ENCODE measurements at regions not wholly inside any gene's neighbourhood (a gene's known extent, or its start where the extent isn't known, plus 50 kb on each side); places are given as distances from the start of the nearest gene placed in this dataset.

- Histone ChIP-seq H3K56ac (ENCODE audit: extremely low read depth, insufficient read depth, low read length) (no peak overlapping the region), H3K27me3 (ENCODE audit: control insufficient read depth, insufficient read depth, low read length) (no peaks in the 10 kb centered on the region), H2AK5ac (ENCODE audit: low read depth, low read length) (no peak overlapping the region), H3K36me3 (ENCODE audit: control insufficient read depth, insufficient read depth, low read length) (no peaks in the 10 kb centered on the region), H2BK15ac (ENCODE audit: low read depth, low read length) (no peak overlapping the region), H4K5ac (ENCODE audit: low read depth, low read length) (no peak overlapping the region), H3K79me1 (ENCODE audit: low read depth in 1 of 2, low read length in 2 of 2) (no peaks in the 10 kb centered on the region), H3K9me1 (ENCODE audit: insufficient read depth, low read length) (no peaks in the 10 kb centered on the region), H2AFZ (replicated peaks; ENCODE audit: low read length, poor library complexity) (no peak overlapping the region), H2BK20ac (ENCODE audit: low read depth, low read length) (no peak overlapping the region), H4K91ac (ENCODE audit: insufficient read depth, low read depth, low read length) (no peak overlapping the region), H2BK5ac (ENCODE audit: low read depth, low read length, poor library complexity, severe bottlenecking) (no peak overlapping the region), H4K8ac (ENCODE audit: low read depth in 2 of 2, low read length in 2 of 2) (no peak overlapping the region), H3K9ac (ENCODE audit: low read depth, low read length) (no peak overlapping the region), H3K23ac (ENCODE audit: low read depth, low read length) (no peak overlapping the region), H3K4ac (ENCODE audit: low read depth, low read length) (no peak overlapping the region), H3K18ac (ENCODE audit: low read depth, low read length) (no peak overlapping the region), H3K4me1 (ENCODE audit: control insufficient read depth, insufficient read depth, low read length) (no peaks in the 10 kb centered on the region), H3K4me2 (ENCODE audit: low read depth, low read length) (no peak overlapping the region), H3K14ac (replicated peaks; ENCODE audit: low read depth, low read length) (no peak overlapping the region), H3K27ac (ENCODE audit: insufficient read depth, low read length) (no peak overlapping the region), H2AK9ac (replicated peaks; ENCODE audit: low read depth, low read length, poor library complexity) (no peak overlapping the region), H3K4me3 (ENCODE audit: insufficient read depth, low read depth, low read length) (no peak overlapping the region), H2BK120ac (ENCODE audit: low read depth, low read length) (no peak overlapping the region), H4K20me1 (ENCODE audit: insufficient read depth, low read length) (no peaks in the 10 kb centered on the region), H3K9me3 (ENCODE audit: control insufficient read depth, insufficient read depth, low read length) (peaks cover 5% of the 10 kb centered on the region)
- DNase-seq (no peak), ATAC-seq (ENCODE audit: low read depth) (no peak)
- no CpG with 5 or more reads among the region's 2 CpGs for WGBS, 2 experiments (ENCODE audit: extremely low coverage in 2 of 2, insufficient read length in 1 of 2)
- POLR2A ChIA-PET (ENCODE audit: unreplicated experiment): no interaction called here
- in situ Hi-C loops (cut with MboI; ENCODE audit: low sequenced_read_pairs) (no loop called here), dilution Hi-C loops (cut with HindIII; ENCODE audit: low sequenced_read_pairs, unreplicated experiment) (no loop called here), intact Hi-C loops (cut with micrococcal nuclease) (no loop called here)
- BruUV-seq (replicated peaks): no TSS peak
- CTCF ChIA-PET: no interaction called here
- TF ChIP-seq SMC3 (IDR thresholded peaks at IDR 0.05; ENCODE audit: low read depth, low read length) (no peak), MXI1 (IDR thresholded peaks at IDR 0.05; ENCODE audit: borderline replicate concordance, low read depth, low read length) (no peak), NFE2L2 (IDR thresholded peaks at IDR 0.05; ENCODE audit: low read depth, low read length) (no peak), CTCF (conservative IDR thresholded peaks at IDR 0.05; ENCODE audit: low read depth, low read length) (no peak), FOS (IDR thresholded peaks at IDR 0.05; ENCODE audit: low read depth, low read length) (no peak), MAZ (IDR thresholded peaks at IDR 0.05; ENCODE audit: borderline replicate concordance, low read depth, low read length) (no peak), CHD1 (IDR thresholded peaks at IDR 0.05; ENCODE audit: low read depth, low read length) (no peak), BHLHE40 (IDR thresholded peaks at IDR 0.05; ENCODE audit: low read depth, low read length) (no peak), MAFK (IDR thresholded peaks at IDR 0.05; ENCODE audit: low read depth, low read length) (no peak), POLR2A (IDR thresholded peaks at IDR 0.05; ENCODE audit: low read depth, low read length) (no peak), CEBPB (IDR thresholded peaks at IDR 0.05; ENCODE audit: low read depth, low read length) (no peak), ELK1 (IDR thresholded peaks at IDR 0.05; ENCODE audit: borderline replicate concordance, low read depth, low read length) (no peak), RAD21 (IDR thresholded peaks at IDR 0.05; ENCODE audit: low read length) (no peak), RFX5 (IDR thresholded peaks at IDR 0.05; ENCODE audit: low read depth, low read length) (no peak), RCOR1 (IDR thresholded peaks at IDR 0.05; ENCODE audit: insufficient replicate concordance, low read length) (no peak), USF2 (IDR thresholded peaks at IDR 0.05; ENCODE audit: low read depth, low read length) (no peak)
Measured at GRCh38 chr3:4211610-4212009, 91.6 kb upstream of the SETMAR start.

Measured in IMR-90 (cell line).